Cardiac fibroblast (primary cell): ENCODE measurements at regions not wholly inside any gene's neighbourhood (a gene's known extent, or its start where the extent isn't known, plus 50 kb on each side); places are given as distances from the start of the nearest gene placed in this dataset.

Experiments used
- DNase-seq, 2 donors: peaks; one replicate each; pipeline versions ENCODE4 v3.0.0 to v3.0.0-alpha.2; 2010; ENCODE audit warnings: low read depth in 2 of 2
- H3K4me3 ChIP-seq, 2 donors: replicated peaks in 1 of 2; 1 replicate in 1 of 2; 2 replicates in 1 of 2; pipeline ENCODE4 v1.5.1; 2011; ENCODE audit warnings: low read depth in 2 of 2, low read length in 2 of 2, mild to moderate bottlenecking in 2 of 2, moderate library complexity in 1 of 2
- TF ChIP-seq, protein P1 (sequence below): IDR thresholded peaks from one replicate; pipeline ENCODE4 v1.5.1; 2011; ENCODE audit warnings: low read depth, mild to moderate bottlenecking, low read length, inconsistent platforms

DNA sequence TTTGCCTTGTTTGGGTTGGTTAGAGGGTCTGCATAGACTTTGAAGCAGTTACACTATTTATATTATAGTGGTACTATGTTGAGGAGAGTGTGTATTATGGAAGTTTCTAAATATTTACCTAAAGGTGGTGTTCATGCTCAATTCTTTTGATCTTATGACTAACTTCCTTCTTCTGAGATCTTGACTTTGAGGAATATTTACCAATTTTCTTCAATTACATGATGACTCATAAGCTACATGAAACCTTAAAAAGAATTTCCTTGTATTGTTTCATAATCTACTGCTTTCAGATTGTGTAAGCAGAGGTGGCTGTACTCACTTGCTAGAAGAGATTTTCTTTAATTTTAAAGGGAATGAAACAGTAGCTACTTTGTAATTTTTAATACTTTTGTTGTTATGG, 276.1 kb downstream of the TAF11L14 start:
- no peak overlapping the region for H3K4me3 ChIP-seq
- peak in 1 of 2 donors; percentile 23 for DNase-seq
- TF ChIP-seq, protein P1, sequence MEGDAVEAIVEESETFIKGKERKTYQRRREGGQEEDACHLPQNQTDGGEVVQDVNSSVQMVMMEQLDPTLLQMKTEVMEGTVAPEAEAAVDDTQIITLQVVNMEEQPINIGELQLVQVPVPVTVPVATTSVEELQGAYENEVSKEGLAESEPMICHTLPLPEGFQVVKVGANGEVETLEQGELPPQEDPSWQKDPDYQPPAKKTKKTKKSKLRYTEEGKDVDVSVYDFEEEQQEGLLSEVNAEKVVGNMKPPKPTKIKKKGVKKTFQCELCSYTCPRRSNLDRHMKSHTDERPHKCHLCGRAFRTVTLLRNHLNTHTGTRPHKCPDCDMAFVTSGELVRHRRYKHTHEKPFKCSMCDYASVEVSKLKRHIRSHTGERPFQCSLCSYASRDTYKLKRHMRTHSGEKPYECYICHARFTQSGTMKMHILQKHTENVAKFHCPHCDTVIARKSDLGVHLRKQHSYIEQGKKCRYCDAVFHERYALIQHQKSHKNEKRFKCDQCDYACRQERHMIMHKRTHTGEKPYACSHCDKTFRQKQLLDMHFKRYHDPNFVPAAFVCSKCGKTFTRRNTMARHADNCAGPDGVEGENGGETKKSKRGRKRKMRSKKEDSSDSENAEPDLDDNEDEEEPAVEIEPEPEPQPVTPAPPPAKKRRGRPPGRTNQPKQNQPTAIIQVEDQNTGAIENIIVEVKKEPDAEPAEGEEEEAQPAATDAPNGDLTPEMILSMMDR: no peak

DNA sequence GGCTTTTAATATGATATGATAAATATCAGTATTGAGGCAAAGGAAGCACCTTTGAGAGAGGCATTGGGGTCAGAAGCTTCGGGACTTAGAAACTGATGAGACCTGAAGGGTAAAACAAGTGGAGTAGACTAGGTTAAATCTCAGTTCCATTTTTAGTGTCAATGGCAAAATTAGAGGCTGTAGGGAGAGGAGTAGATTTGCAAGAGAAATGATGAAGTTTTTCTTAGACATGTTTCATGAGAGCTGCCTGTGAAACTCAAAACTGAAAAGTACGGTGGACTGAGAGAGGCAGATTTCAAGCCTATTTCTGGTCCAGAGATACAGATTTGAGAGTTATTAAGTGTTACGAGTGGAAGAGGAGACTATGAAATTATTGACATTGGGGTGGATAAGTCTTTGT, 278.5 kb downstream of the TAF11L14 start:
- no peak overlapping the region for H3K4me3 ChIP-seq
- DNase-seq: no peak
- TF ChIP-seq, protein P1: no peak

DNA sequence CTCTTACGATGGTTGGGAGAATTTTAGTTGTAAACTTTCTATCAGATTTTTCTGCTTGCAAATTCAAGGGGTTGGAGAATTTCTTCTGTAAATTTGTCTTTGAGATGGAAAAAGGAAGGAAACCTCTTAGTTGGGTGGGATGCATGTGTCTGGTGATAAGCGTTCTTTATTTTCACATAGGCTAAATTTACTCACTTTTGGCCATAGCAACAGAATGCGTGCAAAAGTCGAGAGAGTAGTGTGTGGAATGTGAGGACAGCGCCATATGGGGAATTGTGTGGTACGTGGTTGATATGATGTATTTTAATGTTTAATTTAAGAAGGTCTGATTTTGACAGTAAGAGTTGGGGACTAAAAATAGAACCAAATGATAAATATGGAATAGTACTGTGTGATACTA, 282.2 kb downstream of the TAF11L14 start:
- H3K4me3 ChIP-seq: no peak overlapping the region
- no peak for DNase-seq

DNA sequence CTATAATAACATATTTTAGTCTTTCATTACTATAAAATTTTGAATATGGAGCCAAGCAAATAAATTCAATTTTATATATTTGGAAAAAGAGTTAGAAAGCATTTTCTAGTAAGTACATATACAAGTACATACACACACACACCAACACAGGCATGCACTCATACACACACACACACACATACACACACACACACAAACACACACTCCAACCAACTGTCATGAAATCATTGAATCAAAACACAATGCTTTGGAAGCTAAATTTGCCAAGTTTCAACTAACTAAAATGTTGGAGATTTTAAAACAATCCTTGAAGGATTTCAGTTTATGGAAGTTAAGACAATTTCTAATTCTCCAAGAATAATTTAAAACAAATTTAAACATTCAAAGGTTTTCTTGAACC, 283.2 kb downstream of the TAF11L14 start:
- H3K4me3 ChIP-seq: no peak overlapping the region
- DNase-seq: no peak
- TF ChIP-seq, protein P1: no peak

More for the DNA sequence above, 282.2 kb downstream of the TAF11L14 start:
- TF ChIP-seq, protein P1: no peak

DNA sequence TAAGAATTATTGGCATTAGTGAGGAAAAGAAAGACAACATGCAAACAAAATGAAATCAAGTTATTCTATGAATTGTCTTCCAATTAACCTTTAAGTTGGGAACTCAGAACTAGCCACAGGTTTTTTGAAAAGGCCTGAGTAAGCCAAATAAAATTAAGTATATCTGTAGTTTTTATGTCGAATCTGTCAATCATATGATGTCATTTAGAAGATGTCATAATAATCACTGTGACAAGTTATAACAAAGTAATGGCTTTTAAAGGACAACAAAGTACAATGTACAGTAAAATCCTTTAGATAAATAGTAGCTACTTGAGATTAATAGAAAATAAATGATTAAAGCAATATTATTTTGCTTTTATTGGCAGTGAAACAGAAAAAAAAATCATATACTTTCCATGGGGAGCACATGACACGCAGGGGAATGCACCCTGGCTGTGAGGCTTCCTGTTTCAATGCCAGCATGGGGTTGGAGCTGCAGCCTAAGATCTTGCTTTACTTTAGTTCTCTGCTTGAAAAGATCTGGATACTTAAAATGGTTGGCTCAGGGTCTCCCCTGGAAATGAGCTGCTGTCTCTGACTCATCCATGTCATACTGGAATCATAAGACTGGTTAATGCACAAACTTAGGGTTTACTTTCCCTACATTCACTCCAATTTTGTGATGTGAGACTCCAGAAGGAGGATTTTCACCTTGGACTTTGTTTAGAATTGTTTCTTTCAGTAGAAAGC, 284.3 kb downstream of the TAF11L14 start:
- TF ChIP-seq, protein P1: no peak
- no peak for DNase-seq
- no peak overlapping the region for H3K4me3 ChIP-seq

DNA sequence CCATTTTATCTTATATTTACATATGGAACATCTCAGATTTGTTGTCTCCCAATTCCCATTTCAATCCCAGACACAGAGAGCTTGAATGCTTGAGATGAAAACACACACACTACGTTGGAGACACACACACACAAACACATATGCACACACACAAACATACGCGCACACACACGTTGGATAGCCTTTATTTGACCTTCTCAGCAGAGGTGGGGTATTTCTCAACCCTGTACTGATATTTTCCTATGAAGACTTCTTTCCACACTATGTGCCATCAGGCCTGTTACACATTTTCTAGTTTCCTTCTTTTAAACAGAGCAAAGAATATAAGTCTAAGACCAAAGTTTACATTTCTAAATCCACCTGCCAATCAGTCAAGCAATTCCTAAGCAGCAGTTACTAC, 291.0 kb downstream of the TAF11L14 start:
- TF ChIP-seq, protein P1: no peak
- no peak for DNase-seq

DNA sequence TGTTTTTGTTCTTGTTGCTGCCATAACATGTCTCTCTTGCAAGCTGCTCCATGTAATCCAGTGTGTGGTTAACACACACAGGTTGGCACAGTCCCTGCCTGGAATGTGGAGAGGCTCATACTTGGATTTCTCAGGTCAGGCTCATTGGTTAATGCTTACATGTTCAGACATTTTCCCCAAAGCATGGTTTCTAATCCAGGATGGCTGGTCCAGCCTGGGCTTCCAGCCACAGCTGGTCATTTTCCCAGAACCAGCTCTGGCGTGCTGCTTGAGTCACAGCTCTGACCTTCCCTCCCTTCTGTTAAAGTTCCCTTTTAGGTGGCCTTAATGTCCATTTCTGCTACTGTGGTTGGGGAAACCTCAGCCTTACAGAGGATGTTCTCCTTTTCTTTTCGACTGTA, 294.3 kb downstream of the TAF11L14 start:
- no peak for DNase-seq
- H3K4me3 ChIP-seq: no peak overlapping the region
- TF ChIP-seq, protein P1: no peak

More for the DNA sequence above, 291.0 kb downstream of the TAF11L14 start:
- no peak overlapping the region for H3K4me3 ChIP-seq
